Activated T-helper 1 cell treated with anti-CD3 and anti-CD28 coated beads, Interleukin-12 subunit alpha, Interleukin-12 subunit beta, Interleukin-2, Interleukin-4 antibody, amounts not matched to agents 30 ng/mL and 10 ng/mL and 1 ng/mL, durations not matched to agents 14 hours and 24 hours and 36 hours (primary cell): ENCODE measurements at regions not wholly inside any gene's neighbourhood (a gene's known extent, or its start where the extent isn't known, plus 50 kb on each side); places are given as distances from the start of the nearest gene placed in this dataset.

Source experiments
- DNase-seq: peaks from one replicate; pipeline ENCODE4 v3.0.0; 2021; ENCODE audit warnings: low spot score
- H3K27ac Mint-ChIP-seq: one replicate; pipeline ENCODE4 v1.8.0; 2021; ENCODE audit warnings: mild to moderate bottlenecking, mixed read lengths
- H3K27me3 Mint-ChIP-seq: one replicate; pipeline ENCODE4 v1.8.0; 2022; ENCODE audit warnings: mild to moderate bottlenecking, moderate library complexity, mixed read lengths; ENCODE audit not compliant: insufficient read depth
- H3K36me3 Mint-ChIP-seq: one replicate; pipeline ENCODE4 v1.8.0; 2021; ENCODE audit warnings: low read depth, mixed read lengths
- H3K4me1 Mint-ChIP-seq: one replicate; pipeline ENCODE4 v1.8.0; 2021; ENCODE audit warnings: low read depth, mixed read lengths
- H3K4me3 Mint-ChIP-seq: one replicate; pipeline ENCODE4 v1.8.0; 2021; ENCODE audit warnings: mild to moderate bottlenecking, moderate library complexity, mixed read lengths
- H3K9me3 Mint-ChIP-seq: one replicate; pipeline ENCODE4 v1.8.0; 2021; ENCODE audit warnings: mixed read lengths
- intact Hi-C: fragments of 100-400 bp; cut with micrococcal nuclease; formaldehyde crosslinking; loops from one replicate; pipeline ENCODE4 v1.15.1; 2024

DNA sequence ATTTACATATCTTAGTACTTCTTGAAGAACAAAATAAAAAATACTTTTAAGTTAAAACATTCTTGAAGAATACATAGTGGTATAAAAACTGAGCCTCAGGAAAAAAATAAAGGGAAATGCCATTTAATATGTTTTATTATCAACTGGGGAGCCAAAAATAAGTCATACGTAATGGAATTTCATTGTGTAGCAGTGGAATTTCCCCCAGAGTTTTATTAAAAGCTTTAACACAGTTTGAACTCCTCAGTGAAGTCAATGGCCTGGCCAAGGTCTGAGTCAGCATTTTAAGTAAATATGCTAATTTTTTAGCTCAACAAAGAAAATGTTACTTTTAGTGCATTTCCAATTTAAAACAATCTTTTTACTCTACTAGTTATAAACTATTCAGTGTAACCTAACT, 350.1 kb upstream of the ATP2B1 start:
- no peaks in the 10 kb centered on the region for H3K27me3 Mint-ChIP-seq
- intact Hi-C loops: no loop called here
- no peak overlapping the region for H3K27ac Mint-ChIP-seq
- DNase-seq: no peak
- H3K4me3 Mint-ChIP-seq: no peak overlapping the region
- H3K9me3 Mint-ChIP-seq: peaks cover 3% of the 10 kb centered on the region
- H3K36me3 Mint-ChIP-seq: no peaks in the 10 kb centered on the region
- H3K4me1 Mint-ChIP-seq: no peaks in the 10 kb centered on the region

DNA sequence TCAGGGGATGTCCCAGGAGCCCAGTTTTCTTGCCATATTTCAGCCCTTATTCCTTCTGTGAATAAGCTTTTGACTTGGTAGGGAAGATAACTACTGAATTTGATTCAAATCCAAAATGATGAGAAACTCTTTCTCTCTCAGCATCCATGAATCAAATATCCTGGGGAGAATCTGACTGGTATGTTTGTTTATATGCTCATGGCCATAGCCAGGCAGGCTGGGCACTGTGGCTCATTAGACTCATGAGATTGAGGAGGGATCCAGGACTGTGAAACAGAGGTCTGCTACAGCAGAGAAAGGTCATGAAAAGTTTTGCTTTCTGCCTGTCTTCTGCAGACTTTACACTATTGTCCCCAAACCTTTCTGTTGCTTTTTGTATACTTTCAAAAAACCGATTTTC, 346.4 kb upstream of the ATP2B1 start:
- no peaks in the 10 kb centered on the region for H3K36me3 Mint-ChIP-seq
- no peak for DNase-seq
- no peak overlapping the region for H3K27ac Mint-ChIP-seq
- no peaks in the 10 kb centered on the region for H3K4me1 Mint-ChIP-seq
- H3K27me3 Mint-ChIP-seq: no peaks in the 10 kb centered on the region
- H3K9me3 Mint-ChIP-seq: peaks cover 3% of the 10 kb centered on the region
- H3K4me3 Mint-ChIP-seq: no peak overlapping the region
- intact Hi-C loops: no loop called here

DNA sequence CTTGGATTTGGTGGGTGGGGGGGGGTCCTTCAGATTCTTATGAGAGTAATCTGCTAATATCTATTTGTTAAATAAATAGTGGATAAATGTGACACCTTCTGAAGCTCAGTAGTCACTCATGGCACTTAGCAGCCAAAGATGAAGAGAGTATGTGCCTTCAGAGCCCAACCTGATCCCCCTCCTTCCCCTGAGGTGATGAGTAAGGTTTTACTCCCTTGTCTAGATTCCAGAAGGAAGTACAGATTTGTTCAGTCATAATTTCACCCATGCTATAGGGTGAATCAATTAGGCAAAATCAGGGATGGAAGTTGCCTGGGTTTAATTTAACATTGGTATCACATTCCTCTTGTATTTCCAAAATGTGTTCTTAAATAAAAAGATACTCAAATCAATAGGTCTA, 340.3 kb upstream of the ATP2B1 start:
- no peak overlapping the region for H3K27ac Mint-ChIP-seq
- no peaks in the 10 kb centered on the region for H3K4me1 Mint-ChIP-seq
- no peaks in the 10 kb centered on the region for H3K9me3 Mint-ChIP-seq
- no peak for DNase-seq
- H3K27me3 Mint-ChIP-seq: peaks cover 1% of the 10 kb centered on the region
- no peak overlapping the region for H3K4me3 Mint-ChIP-seq
- no peaks in the 10 kb centered on the region for H3K36me3 Mint-ChIP-seq
- intact Hi-C loops: loop anchor here (10.0 kb wide), 1 partner anchor 164 kb away; no protein-coding TSS in a partner anchor

DNA sequence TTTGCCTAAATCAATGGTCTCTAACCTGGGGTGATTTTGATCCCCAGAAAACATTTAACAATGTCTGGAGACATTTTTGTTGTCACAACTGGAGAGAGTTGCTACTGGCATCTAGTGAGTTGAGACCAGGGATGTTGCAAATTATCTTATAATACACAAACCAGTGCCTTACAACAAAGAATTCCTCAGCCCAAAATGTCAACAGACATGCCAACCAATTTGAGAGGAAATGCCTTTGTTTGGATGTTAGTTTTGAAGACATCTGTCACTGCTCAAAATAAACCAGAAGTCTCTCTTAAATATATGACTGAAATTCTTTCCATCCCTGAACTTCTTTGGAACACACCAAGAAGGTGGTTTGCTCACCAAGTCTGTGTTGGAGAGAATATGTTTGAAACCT, 336.9 kb upstream of the ATP2B1 start:
- intact Hi-C loops: loop anchor here (10.0 kb wide), 1 partner anchor 161 kb away; no protein-coding TSS in a partner anchor

DNA sequence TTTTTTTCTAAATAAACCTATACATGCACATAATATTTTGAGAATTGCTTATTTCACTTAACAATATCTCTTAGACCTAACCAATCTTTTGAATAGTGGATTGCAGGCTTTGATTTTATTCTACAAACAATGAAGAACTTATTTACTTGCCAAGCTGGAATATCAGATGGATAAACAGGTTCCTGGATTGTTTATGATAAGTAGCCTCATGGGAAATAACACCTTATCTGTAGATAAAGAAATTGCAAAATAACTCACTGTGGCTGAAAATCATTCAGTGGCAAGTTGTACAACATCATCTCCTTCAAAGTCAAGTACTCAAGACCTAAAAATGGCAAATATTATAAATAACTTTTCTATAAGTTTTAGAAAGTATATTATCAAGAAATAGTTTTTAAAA, 335.4 kb upstream of the ATP2B1 start:
- Mint-ChIP-seq H3K9me3 (peaks cover 5% of the 10 kb centered on the region), H3K4me3 (no peak overlapping the region), H3K36me3 (no peaks in the 10 kb centered on the region), H3K4me1 (peaks cover 17% of the 10 kb centered on the region), H3K27me3 (peaks cover 1% of the 10 kb centered on the region), H3K27ac (no peak overlapping the region)
- intact Hi-C loops: loop anchor here (10.0 kb wide), 1 partner anchor 159 kb away; no protein-coding TSS in a partner anchor
- no peak for DNase-seq

More for the DNA sequence above, 336.9 kb upstream of the ATP2B1 start:
- Mint-ChIP-seq H3K9me3 (peaks cover 5% of the 10 kb centered on the region), H3K4me1 (peaks cover 17% of the 10 kb centered on the region), H3K36me3 (no peaks in the 10 kb centered on the region), H3K27ac (no peak overlapping the region), H3K4me3 (no peak overlapping the region), H3K27me3 (peaks cover 1% of the 10 kb centered on the region)
- no peak for DNase-seq

DNA sequence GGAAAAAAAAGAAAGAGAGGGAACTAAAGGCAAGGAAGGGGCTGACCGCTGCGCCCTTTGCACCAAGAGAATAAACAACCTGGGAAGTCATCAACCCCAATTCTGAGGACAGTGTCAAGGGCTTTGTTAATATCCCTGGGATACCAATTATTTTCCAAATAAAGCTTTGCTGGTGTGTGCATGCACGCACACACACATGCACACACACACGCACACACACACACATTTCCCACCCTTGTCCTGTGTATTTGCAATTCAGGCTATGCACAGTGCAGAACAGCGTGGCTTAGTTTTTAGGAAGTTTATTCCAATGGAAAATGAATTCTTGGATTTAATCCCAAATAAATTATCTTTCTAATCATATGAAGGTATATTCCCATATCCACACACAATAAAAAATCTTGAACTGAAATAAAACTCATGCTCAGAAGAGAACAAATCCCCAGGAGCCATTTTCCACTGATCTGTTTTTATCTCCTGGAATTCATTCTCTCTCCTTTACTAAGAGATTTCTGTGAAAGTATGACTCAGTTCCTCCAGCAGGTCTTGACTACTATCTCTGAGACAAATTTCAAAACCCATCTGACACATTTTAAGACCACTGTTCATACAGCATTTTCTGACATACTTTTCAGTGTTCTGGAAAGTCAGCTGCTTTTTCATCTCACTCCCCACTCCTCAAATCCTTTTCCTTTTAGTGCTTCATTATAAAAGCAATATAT, 334.4 kb upstream of the ATP2B1 start:
- intact Hi-C loops: loop anchor here (1.0 to 10.0 kb wide), 5 partner anchors 48 to 334 kb away; no protein-coding TSS in a partner anchor
- peaks cover 17% of the 10 kb centered on the region for H3K4me1 Mint-ChIP-seq
- no peaks in the 10 kb centered on the region for H3K36me3 Mint-ChIP-seq
- peaks cover 1% of the 10 kb centered on the region for H3K27me3 Mint-ChIP-seq
- no peak for DNase-seq
- H3K9me3 Mint-ChIP-seq: peaks cover 5% of the 10 kb centered on the region
- no peak overlapping the region for H3K27ac Mint-ChIP-seq
- no peak overlapping the region for H3K4me3 Mint-ChIP-seq

DNA sequence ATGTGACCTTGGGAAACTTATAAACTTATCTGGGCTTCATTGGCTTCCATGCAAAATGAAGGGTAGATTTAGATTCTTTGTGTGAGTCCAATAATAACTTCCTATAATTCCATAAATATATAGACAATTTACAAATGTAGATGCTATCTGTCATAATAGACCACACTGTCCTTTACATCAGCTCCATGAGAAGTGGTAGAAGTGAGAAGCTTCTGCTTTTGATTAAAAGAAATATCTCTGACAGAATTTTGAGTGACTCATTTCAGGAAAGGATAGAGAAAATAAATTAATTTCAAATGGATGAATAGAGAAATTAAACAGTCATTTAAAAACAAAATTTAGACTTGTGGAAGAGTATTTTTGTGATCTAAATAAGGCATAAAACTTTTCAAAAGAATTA, 329.7 kb upstream of the ATP2B1 start:
- Mint-ChIP-seq H3K9me3 (peaks cover 16% of the 10 kb centered on the region), H3K4me3 (no peak overlapping the region), H3K27me3 (no peaks in the 10 kb centered on the region), H3K36me3 (no peaks in the 10 kb centered on the region), H3K4me1 (peaks cover 27% of the 10 kb centered on the region), H3K27ac (no peak overlapping the region)
- no peak for DNase-seq
- intact Hi-C loops: no loop called here

DNA sequence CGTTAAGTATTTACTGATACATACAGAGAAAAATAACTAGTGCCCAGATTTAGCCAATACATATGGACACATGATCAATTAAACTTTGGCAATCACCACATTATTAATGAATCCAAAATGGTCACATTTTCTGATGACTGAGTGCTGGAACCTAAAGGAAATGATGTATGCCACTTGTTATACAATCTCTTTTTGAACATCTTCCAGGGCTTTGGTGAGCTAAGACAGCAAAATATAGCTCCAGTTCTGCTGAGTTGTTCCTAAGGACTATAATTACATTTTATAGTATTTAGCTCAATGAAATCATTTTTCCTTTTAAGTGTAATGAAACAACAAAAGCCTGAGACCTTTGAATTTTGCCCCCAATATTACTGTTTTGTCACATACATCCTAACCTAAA, 329.1 kb upstream of the ATP2B1 start:
- intact Hi-C loops: no loop called here
- peaks cover 22% of the 10 kb centered on the region for H3K4me1 Mint-ChIP-seq
- H3K27ac Mint-ChIP-seq: no peak overlapping the region
- H3K27me3 Mint-ChIP-seq: no peaks in the 10 kb centered on the region
- no peak overlapping the region for H3K4me3 Mint-ChIP-seq
- no peak for DNase-seq
- peaks cover 20% of the 10 kb centered on the region for H3K9me3 Mint-ChIP-seq
- no peaks in the 10 kb centered on the region for H3K36me3 Mint-ChIP-seq

DNA sequence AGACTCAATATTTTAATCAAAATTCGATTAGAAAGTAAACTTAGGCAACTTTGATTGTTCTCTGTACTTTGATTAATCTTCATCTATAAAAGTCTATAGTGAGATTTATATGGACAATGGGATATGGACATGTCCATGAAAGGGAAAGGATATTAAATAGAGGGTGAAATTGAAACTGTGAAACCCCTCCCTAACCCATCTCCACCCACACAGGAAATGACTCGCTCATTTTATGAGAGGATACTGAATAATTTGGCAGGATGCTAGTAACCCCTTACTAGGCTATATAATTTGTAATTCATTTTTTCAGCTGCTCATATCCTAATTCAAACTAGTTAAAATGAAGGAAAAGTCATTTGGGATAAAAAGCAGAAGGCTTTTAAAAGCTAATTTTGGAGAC, 328.0 kb upstream of the ATP2B1 start:
- Mint-ChIP-seq H3K4me3 (no peak overlapping the region), H3K9me3 (peaks cover 18% of the 10 kb centered on the region), H3K4me1 (peaks cover 12% of the 10 kb centered on the region), H3K27ac (no peak overlapping the region), H3K27me3 (no peaks in the 10 kb centered on the region), H3K36me3 (no peaks in the 10 kb centered on the region)
- intact Hi-C loops: no loop called here
- no peak for DNase-seq

DNA sequence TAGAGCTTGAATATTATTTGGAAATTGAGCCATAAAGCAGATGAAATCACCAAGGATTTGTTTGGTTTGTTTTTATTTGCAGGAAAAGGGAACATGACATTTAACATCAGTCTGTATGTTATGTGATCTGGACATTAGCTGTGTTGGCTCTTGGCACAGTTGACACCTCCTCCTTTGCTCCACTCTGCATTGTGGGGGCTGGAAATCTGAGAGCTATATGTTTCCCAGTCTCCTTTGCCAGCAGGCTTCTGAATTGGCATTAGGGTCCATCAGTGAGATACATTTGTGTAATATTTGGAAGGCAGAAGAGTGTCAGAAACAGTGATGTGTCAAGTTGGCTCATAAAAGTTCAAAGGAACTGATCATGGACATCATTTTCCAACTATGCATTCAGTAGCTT, 322.1 kb upstream of the ATP2B1 start:
- peaks cover 10% of the 10 kb centered on the region for H3K4me1 Mint-ChIP-seq
- no peaks in the 10 kb centered on the region for H3K27me3 Mint-ChIP-seq
- DNase-seq: no peak
- no peak overlapping the region for H3K4me3 Mint-ChIP-seq
- H3K36me3 Mint-ChIP-seq: no peaks in the 10 kb centered on the region
- H3K27ac Mint-ChIP-seq: no peak overlapping the region
- peaks cover 9% of the 10 kb centered on the region for H3K9me3 Mint-ChIP-seq
- intact Hi-C loops: no loop called here

DNA sequence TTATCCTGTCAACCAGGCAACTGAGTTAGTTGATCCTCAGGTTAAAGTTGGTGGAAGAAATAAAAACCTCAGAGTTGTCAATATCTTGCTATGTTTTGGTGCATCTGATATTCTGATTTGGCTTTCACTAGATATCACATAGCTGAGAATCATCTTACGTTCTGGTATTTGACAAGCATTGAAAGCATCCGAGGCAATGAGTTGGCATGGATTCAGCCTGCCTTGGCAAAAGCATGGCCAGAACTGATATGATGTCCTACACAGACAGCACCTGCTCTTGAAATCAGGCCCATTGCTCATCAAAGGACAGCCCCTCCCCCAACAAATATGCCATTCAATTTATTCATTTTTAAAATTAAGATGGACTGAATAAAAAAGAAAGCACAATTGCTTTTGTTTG, 320.7 kb upstream of the ATP2B1 start:
- no peak overlapping the region for H3K27ac Mint-ChIP-seq
- intact Hi-C loops: no loop called here
- H3K4me1 Mint-ChIP-seq: peaks cover 10% of the 10 kb centered on the region
- H3K9me3 Mint-ChIP-seq: peaks cover 9% of the 10 kb centered on the region
- no peak for DNase-seq
- no peak overlapping the region for H3K4me3 Mint-ChIP-seq
- H3K36me3 Mint-ChIP-seq: no peaks in the 10 kb centered on the region
- no peaks in the 10 kb centered on the region for H3K27me3 Mint-ChIP-seq

DNA sequence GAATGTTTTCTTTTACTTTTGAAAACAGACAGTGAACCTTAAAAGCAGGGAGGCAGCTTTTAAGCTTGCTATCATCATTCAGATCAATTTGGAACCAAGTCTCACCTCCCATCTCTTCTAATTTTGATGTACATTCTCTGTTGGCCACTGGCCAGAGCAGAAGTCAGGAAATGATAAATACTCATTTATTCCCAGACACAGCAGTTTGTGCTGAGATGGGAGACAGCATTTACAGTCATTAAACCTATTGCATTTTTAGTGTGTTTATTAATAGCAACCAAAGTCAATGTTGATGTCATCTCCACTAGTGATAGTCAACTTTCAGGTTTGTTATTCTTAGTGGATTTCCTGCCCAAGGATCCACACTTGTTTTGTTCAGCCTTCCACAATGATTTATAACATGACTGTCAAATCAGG, 320.0 kb upstream of the ATP2B1 start:
- H3K27ac Mint-ChIP-seq: no peak overlapping the region
- H3K27me3 Mint-ChIP-seq: peaks cover 3% of the 10 kb centered on the region

DNA sequence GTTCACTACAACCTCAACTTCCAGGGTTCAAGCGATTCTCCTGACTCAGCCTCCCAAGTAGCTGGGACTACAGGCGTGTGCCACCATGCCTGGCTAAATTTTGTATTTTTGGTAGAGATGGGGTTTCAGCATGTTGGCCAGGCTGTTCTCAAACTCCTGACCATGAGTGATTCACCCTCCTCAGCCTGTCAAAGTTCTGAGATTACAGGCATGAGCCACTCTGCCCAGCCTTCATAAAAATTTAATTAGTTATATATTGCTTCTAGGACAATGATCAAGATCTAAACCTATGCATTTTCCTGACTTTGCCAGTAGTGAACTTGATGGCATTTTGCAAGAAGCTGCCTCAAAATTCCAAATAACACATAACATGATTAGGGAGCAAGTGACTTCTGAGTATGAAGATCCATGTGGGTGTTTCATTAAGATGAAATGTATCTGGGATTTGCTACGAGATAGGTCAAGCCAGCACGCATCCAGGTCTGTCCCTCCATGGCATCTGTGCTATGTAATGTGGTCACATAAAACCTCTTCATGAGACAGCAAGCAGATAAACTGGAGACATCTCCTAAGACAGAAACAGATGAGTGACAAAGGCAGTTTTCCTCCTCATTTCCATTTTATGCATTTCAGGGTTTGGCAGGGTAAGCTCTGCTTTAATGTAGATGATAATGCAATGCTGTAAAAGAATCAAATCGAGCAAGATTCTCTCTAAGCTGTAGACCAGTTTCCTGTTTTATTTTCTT, 319.4 kb upstream of the ATP2B1 start:
- no peaks in the 10 kb centered on the region for H3K36me3 Mint-ChIP-seq
- no peak for DNase-seq
- intact Hi-C loops: no loop called here
- H3K27me3 Mint-ChIP-seq: peaks cover 3% of the 10 kb centered on the region
- no peak overlapping the region for H3K4me3 Mint-ChIP-seq
- peaks cover 2% of the 10 kb centered on the region for H3K9me3 Mint-ChIP-seq
- H3K4me1 Mint-ChIP-seq: peaks cover 10% of the 10 kb centered on the region
- no peak overlapping the region for H3K27ac Mint-ChIP-seq

More for the DNA sequence above, 320.0 kb upstream of the ATP2B1 start:
- Mint-ChIP-seq H3K4me3 (no peak overlapping the region), H3K4me1 (peaks cover 10% of the 10 kb centered on the region), H3K36me3 (no peaks in the 10 kb centered on the region), H3K9me3 (peaks cover 7% of the 10 kb centered on the region)
- intact Hi-C loops: no loop called here
- DNase-seq: no peak
